NCI-H2227 (cell line): ENCODE measurements at regions not wholly inside any gene's neighbourhood (a gene's known extent, or its start where the extent isn't known, plus 50 kb on each side); places are given as distances from the start of the nearest gene placed in this dataset.

ENCODE experiments used
- DNase-seq: peaks from one replicate; lab custom pipeline; 2025; ENCODE audit not compliant: unreplicated experiment; lab: John Stamatoyannopoulos, UW

DNA sequence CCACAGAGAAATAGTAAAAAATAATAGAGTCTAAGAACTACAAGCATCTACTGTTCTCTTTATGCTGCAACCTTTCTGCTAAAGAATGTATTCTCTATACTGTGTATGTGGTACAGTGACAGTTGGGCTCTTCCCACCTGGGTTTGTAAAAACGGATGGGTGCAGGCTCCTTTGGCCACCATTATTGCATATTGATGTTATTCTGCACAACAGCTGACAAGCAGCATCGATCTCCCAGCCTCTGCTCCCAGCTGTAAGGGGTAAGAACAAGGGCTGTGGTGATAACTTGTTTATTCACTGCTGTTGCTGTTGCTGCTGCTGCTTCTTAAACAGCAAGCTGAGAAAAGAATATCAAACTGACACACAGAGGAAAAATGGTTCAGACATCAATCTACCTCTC lies 56.1 kb downstream of the KCNRG start:
- no peak for DNase-seq

DNA sequence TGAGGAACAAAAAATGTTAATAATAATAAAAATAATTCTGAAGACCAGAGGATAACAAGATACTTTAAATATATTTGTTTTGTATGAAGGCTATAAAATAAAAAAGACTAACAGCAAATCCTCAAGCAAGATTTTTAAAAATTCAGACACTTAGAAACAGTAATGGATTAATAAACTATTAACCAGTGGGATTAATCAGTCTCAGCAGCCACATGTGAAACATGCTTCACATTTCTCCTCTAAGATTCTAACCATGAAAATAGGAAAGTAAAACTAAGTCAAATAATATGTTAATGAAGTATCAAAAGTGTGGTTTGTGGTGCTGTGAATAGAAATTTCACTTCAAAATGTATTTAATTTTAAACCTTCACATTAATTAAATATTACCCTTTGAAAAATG lies 57.4 kb downstream of the KCNRG start:
- DNase-seq, result no peak

DNA sequence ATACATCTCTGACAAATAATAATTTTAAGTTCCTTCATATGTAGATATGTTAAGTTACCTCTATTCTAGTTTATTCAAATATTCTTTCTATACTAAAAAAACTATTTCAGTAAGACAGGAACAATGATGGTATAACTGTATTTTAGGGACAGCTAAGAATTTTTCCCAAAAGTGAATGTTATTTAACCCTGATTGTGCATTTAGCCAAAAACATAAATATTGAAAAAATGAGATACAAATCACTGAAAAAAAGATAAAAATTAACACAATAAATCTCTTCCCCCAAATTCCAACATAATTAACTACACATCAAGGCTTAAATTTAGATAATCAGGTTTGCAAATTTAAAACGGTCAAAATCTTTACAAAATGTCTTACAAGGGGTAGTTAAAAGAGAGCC lies 58.1 kb downstream of the KCNRG start:
- DNase-seq, result no peak

DNA sequence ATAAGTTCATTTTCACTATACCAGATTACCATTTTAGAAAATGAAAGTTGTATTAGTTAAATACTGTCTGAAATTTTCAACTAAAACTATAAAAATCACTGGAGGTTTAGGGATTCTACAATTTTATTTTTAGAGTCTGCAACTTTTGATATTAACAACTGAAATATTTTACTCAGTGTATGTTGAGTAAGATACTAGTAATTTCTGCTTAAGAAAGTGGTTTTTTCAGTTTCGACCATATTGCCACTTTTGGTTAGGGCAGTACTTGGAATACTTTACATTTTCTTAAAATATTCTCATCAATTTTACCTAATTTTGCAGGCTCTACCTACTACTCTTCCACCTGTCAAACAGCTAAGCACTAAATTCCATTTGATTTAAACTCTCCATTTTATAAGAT lies 59.6 kb downstream of the KCNRG start:
- DNase-seq, result no peak

DNA sequence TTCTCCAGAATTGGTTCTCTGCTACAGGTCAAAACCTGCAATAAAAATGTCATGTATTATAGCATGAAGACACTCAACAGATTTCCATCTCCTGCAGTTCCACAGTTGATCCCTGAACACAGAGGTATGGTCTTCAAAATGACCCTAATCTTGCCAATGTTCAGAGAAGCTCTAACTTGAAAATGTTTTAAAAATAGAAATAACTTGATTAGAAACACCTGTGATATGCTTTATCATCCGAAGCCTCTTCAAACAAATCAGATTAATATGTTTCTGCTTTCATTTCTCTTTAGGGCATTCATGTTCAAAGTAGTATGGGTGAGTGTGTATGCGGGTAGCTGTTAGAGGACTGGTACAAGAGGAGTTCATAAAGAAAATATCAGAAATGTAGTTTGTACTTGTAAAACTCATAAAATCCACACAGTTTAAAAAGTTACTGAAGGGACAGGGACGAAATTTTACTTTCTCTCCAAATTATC lies 60.4 kb downstream of the KCNRG start:
- DNase-seq, result peak; percentile 34

- no peak for DNase-seq
Observed at GRCh38 chr13:50077431-50077830, 62.2 kb downstream of the KCNRG start.

GRCh38 chr13:50078231-50078894 lies 63.1 kb downstream of the KCNRG start:
- no peak for DNase-seq

- no peak for DNase-seq
Observed at GRCh38 chr13:50078895-50079654, 63.8 kb downstream of the KCNRG start.

GRCh38 chr13:50079655-50080202 lies 64.5 kb downstream of the KCNRG start:
- no peak for DNase-seq

DNA sequence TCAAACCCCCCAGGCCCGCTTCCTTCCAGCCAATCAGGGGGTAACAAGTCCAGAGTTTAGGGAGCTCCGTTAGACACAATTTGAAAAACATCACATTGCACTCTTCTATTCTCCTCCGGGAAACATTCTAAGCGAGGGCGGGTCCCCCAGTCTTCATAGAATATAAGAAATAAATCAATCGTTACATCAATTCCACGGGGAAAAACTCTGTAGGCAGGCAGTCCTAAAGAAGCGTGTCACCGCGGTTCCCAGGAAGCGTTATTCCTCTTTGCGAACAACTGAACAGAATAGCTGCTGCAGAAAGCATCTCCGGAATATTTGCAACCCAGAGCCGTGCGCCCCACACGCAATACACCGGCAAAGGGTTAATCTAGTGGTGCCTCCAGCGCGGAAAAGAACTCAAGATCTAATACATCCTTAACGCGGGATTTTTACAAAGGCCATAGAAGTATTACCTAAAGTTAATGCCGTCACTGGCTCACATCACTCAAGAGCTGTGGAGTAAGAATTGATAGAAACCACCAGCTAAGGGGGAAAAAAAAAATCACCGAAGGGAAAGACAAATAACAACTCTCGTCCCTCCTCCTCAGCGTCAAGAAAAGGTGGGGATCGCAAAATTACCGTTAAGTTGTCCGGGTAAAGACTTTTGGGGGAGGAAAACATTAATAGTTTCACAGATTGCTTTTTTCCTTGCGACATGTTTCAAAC lies 65.1 kb downstream of the KCNRG start:
- DNase-seq, result peak; percentile 23

- peak; percentile 66 for DNase-seq
Observed at GRCh38 chr13:50080911-50081678, 65.9 kb downstream of the KCNRG start.

- peak; percentile 96 for DNase-seq
Observed at GRCh38 chr13:50081679-50082425, 66.6 kb downstream of the KCNRG start.

GRCh38 chr13:50082426-50083281 lies 67.4 kb downstream of the KCNRG start:
- peak; percentile 81 for DNase-seq

- DNase-seq, result peak; percentile 65
Observed at GRCh38 chr13:50085063-50085462, 69.8 kb downstream of the KCNRG start.

DNA sequence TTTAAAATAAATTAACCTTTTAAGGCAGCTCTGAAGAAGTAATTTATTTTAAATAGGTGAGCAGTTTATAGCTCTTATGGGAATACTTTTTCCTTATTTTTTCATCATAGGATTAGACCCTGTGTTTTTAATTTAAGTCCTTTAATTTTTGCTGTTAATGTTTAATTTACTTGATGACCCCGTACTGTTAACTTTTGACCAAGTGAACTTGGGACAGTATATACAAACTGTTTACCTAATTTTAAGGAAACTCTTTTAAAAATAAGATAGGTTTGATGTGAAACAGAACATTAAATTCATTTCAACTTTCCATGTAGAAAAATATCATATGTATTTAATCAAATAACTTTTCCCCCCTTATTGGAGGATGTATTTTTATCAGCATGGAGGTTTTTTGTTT lies 74.4 kb downstream of the KCNRG start:
- DNase-seq, result no peak

DNA sequence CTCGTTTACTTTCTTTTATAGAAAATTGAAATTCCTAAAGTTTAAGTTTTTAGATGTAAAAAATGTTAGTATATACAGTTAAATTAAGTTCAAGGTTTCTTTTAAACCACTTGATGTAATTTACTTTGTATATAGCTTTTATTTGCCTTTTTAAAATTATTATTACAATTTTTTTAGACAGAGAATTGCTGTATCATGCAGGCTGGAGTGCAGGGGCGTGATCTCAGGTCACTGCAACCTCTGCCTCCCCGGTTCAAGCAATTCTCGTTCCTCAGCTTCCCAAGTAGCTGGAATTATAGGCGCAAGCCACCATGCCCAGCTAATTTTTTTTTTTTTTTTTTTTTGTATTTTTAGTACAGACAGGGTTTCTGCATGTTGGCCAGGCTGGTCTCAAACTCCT lies 75.0 kb downstream of the KCNRG start:
- DNase-seq, result no peak

GRCh38 chr13:50094615-50095293 lies 79.5 kb downstream of the KCNRG start:
- DNase-seq, result no peak

DNA sequence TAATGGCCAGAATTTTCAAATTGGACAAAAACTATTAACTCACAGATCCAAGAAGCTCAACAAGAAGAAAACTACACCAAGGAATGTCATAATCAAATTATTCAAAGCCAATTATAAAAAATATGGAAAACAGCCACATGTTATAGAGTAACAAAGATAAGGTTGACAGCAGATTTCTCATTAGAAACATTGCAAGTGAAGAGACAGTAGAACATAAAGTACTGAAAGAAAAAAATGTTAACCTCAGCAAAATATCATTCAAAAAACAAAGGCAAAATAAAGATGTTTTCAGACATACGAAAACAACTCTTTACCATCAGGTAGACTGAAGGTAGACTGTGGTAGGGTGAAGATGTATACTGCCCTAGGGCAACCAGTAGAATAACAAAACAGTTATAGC lies 83.4 kb downstream of the KCNRG start:
- no peak for DNase-seq

DNA sequence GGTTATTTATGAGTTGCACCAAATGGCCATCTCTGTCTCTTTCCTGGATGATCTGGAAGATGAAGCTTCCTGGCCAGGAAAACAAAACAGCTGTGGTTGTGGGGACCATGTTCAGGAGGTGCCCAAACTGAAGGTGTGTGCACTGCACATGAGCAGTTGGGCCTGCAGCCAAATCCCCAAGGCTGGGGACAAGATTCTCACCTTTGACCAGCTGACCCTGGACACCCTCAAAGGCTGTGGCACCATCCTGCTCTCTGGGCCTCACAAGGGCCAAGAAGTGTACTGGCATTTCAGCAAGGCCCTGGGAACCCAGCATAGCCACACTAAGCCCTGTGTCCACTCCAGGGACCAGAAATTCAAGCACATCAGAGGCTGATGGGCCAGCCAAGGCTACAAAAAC lies 84.2 kb downstream of the KCNRG start:
- no peak for DNase-seq
